Heart right ventricle (tissue), 16 donors: ENCODE measurements at regions not wholly inside any gene's neighbourhood (a gene's known extent, or its start where the extent isn't known, plus 50 kb on each side); places are given as distances from the start of the nearest gene placed in this dataset.

Experiments
- ATAC-seq, 8 donors: fragments of 200-7000 bp; cut with Tn5 transposase; one replicate each; pipeline ENCODE4 v1.9.1; 2020; ENCODE audit warnings: mild to moderate bottlenecking in 8 of 8, moderate library complexity in 8 of 8, moderate number of reproducible peaks in 1 of 8
- DNase-seq, 2 donors: peaks; one replicate each; pipeline ENCODE4 v3.0.0-alpha.2; 2020
- H3K27ac ChIP-seq, 10 donors: fragments of 200-600 bp; sonication (generic) in 2 of 10; one replicate each; pipeline versions ENCODE4 v1.5.0 to v1.8.0; 2020 to 2022; ENCODE audit warnings: mild to moderate bottlenecking in 3 of 10
- H3K27me3 ChIP-seq, 7 donors: fragments of 200-600 bp; one replicate each; pipeline ENCODE4 v1.8.0; 2021 to 2022; ENCODE audit warnings: mild to moderate bottlenecking in 2 of 7
- H3K36me3 ChIP-seq, 9 donors: fragments of 200-600 bp; sonication (generic) in 1 of 9; one replicate each; pipeline versions ENCODE4 v1.5.0 to v1.8.0; 2020 to 2022; ENCODE audit warnings: mild to moderate bottlenecking in 2 of 9
- H3K4me1 ChIP-seq, 9 donors: fragments of 200-600 bp; sonication (generic) in 1 of 9; one replicate each; pipeline versions ENCODE4 v1.5.0 to v1.8.0; 2020 to 2022; ENCODE audit warnings: mild to moderate bottlenecking in 4 of 9
- H3K4me3 ChIP-seq, 10 donors: fragments of 200-600 bp; sonication (generic) in 2 of 10; one replicate each; pipeline versions ENCODE4 v1.5.0 to v1.8.0; 2020 to 2022; ENCODE audit warnings: mild to moderate bottlenecking in 7 of 10, moderate library complexity in 2 of 10
- H3K9me3 ChIP-seq, 11 donors: fragments of 200-600 bp in 10 of 11; sonication (generic) in 2 of 11; one replicate each; pipeline versions ENCODE4 v1.5.0 to v1.8.0; 2013 to 2022; ENCODE audit warnings: mild to moderate bottlenecking in 2 of 11, control low read depth in 1 of 11, moderate library complexity in 1 of 11
- WGBS, 2 donors: extraction: QIAGEN DNeasy Blood & Tissue Kit; methylation state at CpG; one replicate each; pipeline ENCODE4 v1.1.7; 2013; ENCODE audit warnings: inconsistent platforms in 1 of 2; 5-methylcytosine and 5-hydroxymethylcytosine counted together
- intact Hi-C, 10 donors: fragments of 100-400 bp; cut with DNase I; formaldehyde crosslinking; loops; one replicate each; pipeline versions ENCODE4 v1.11.1 to v1.14.2; 2022
- TF ChIP-seq, protein P1 (sequence below), 9 donors: fragments of 200-600 bp; sonication (generic) in 2 of 9; IDR thresholded peaks; one replicate each; pipeline versions ENCODE4 v1.5.0 to v1.8.0; 2021 to 2022; ENCODE audit warnings: antibody characterized with exemption in 9 of 9, mild to moderate bottlenecking in 5 of 9, moderate library complexity in 1 of 9
- donor health status: Arrhythmogenic right ventricular cardiomyopathy.
- donor health status: ischemic (EF 13 %, LVEDD 7.1; RV severe dilation, severe dysfunction).
- donor health status: healthy with polysubstance abuse.
- donor health status: DM: no; HTN: yes; CAD: no.
- donor health status: DM: no; HTN: no; CAD: no.
- donor health status: ischemic (EF 25% LVEDD 6.9; RV normal size, moderate dysfunction).
- donor health status: ischemic (EF 25% LVEDD 5.7; RV mildly dilated, moderate dysfunction).
- donor health status: healthy.
- donor health status: DM: yes; HTN: yes; CAD: no.
- donor health status: Ischemic cardiomyopathy.
- donor health status: ischemic (EF 35%, LVEDD 5.7; RV mildly dilated, moderate dysfunction).
- donor health status: nonischemic (EF 11% LVEDD 7.7; RV severe dilation, severe dysfunction).
- donor health status: DM: yes; HTN: yes; CAD: no.
- donor health status: PGD.
- donor health status: ischemic (EF 29% LVEDD 5.4; RV normal size, mild dysfunction).
- donor health status: nonischemic (EF 23%, LVEDD 6.1; RV moderate dilation, normal function).

DNA sequence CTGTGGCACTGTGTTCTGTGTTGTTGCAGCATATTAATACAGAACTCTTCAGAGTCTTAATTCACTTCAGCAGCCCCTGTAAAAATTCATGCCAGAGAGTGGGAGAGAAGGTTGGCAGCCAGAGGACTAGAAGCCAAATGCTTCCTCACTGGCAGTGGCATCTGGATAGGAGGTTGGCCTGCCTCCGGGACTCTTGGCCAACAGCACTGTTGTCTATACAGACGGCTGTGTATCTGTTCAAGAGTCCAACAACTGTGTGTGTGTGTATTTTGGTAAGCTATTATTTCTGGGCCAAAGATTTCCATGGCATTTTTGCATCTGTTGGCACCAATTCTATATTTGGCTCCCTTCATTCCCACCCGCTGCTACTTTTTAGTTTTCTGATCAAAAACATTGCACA lies 156.0 kb upstream of the SOX2 start:
- Histone ChIP-seq H3K27me3 (no peaks in the 10 kb centered on the region), H3K36me3 (no peaks in the 10 kb centered on the region), H3K4me1 (peaks cover 0 to 20% (median 0%) of the 10 kb centered on the region in 9 donors), H3K27ac (no peak overlapping the region), H3K4me3 (no peak overlapping the region), H3K9me3 (no peaks in the 10 kb centered on the region)
- TF ChIP-seq, protein P1, sequence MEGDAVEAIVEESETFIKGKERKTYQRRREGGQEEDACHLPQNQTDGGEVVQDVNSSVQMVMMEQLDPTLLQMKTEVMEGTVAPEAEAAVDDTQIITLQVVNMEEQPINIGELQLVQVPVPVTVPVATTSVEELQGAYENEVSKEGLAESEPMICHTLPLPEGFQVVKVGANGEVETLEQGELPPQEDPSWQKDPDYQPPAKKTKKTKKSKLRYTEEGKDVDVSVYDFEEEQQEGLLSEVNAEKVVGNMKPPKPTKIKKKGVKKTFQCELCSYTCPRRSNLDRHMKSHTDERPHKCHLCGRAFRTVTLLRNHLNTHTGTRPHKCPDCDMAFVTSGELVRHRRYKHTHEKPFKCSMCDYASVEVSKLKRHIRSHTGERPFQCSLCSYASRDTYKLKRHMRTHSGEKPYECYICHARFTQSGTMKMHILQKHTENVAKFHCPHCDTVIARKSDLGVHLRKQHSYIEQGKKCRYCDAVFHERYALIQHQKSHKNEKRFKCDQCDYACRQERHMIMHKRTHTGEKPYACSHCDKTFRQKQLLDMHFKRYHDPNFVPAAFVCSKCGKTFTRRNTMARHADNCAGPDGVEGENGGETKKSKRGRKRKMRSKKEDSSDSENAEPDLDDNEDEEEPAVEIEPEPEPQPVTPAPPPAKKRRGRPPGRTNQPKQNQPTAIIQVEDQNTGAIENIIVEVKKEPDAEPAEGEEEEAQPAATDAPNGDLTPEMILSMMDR (IDR thresholded peaks at IDR 0.05) = no peak
- ATAC-seq = peak; percentile 63 to 88 (median 84)
- intact Hi-C loops = no loop called here
- DNase-seq = peak; percentile 41 to 46
- 39 to 46% methylated on average over 3 of the region's 3 CpGs for WGBS, 2 donors

DNA sequence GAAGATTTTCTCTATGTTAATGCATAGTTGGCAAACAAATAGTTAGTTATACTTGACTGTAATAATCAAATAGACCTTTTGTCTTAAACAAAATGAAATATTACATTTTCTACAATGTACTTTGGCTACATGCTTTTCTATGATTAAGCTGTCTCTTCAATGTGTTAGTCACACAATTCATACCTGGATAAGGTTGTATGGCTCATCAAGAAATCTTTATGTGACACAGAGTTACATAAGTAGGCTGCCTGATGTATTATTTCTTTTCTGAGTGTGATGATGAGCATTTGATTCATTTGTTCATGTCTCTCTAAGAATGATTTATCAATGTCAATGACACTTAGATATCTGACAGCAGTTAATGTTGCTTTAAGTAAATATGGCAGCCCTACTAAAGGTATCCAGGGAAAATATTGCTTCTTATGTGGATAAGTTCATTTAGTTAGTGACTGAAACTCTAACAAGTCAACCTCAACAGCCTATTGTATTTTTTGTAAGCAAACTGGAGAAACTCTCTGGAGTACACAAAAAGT lies 157.4 kb upstream of the SOX2 start:
- TF ChIP-seq, protein P1 (IDR thresholded peaks at IDR 0.05) = no peak
- Histone ChIP-seq H3K9me3 (no peaks in the 10 kb centered on the region), H3K27me3 (no peaks in the 10 kb centered on the region), H3K27ac (no peak overlapping the region), H3K36me3 (no peaks in the 10 kb centered on the region), H3K4me1 (peaks cover 0 to 18% (median 0%) of the 10 kb centered on the region in 9 donors), H3K4me3 (no peak overlapping the region)
- ATAC-seq (no peak), DNase-seq (no peak)
- intact Hi-C loops = no loop called here

DNA sequence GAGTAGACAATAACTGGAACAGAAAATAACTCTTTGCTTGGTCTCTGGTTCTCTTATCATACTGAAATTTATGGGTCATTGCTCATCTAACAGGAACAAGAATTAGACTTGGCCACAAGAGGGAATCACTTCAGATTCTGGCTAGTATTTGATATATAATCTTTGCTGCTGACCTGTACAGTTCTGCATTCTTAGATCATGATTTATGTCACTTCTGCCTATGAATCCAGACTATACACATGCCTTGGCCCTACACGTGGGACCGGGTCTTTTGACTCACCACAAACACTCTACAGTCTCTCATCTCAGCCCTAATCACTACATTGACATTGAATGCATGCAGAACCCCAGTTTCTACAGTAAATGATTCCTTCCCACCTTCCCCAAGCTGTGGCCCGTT lies 162.5 kb upstream of the SOX2 start:
- H3K4me3 ChIP-seq = no peak overlapping the region
- TF ChIP-seq, protein P1 (IDR thresholded peaks at IDR 0.05) = no peak
- WGBS, 2 donors = 50 to 51% methylated on average over 3 of the region's 3 CpGs
- H3K36me3 ChIP-seq = no peaks in the 10 kb centered on the region
- ATAC-seq (no peak), DNase-seq (no peak)
- intact Hi-C loops = loop anchor here in 1 of 10 donors (10.0 kb wide), 1 partner anchor 146 kb away; no protein-coding TSS in a partner anchor
- no peak overlapping the region for H3K27ac ChIP-seq
- H3K27me3 ChIP-seq = no peaks in the 10 kb centered on the region
- no peaks in the 10 kb centered on the region for H3K4me1 ChIP-seq
- peaks cover 0 to 18% (median 0%) of the 10 kb centered on the region in 11 donors for H3K9me3 ChIP-seq

DNA sequence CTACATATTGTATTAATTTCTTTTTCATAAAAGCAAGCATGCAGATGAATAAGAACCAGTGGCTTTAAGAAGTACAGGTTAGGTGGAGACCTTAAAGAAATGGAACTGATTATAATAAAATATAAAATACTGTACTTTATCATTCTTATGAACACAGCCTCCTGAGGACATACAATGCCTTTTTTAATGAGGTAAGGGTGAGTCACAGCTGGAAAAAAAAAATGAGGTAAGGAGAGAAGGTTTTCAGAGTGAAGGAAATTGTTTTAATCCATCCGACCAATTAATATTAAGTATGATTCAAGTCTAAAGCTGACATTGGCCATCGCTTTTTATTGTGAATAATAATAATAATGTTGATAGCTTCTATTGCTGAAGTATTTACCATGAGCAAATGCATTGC lies 170.3 kb upstream of the SOX2 start:
- Histone ChIP-seq H3K27ac (no peak overlapping the region), H3K27me3 (no peaks in the 10 kb centered on the region), H3K4me1 (no peaks in the 10 kb centered on the region), H3K4me3 (no peak overlapping the region), H3K36me3 (no peaks in the 10 kb centered on the region), H3K9me3 (peaks cover 0 to 11% (median 0%) of the 10 kb centered on the region in 11 donors)
- ATAC-seq (no peak), DNase-seq (no peak)
- TF ChIP-seq, protein P1 (IDR thresholded peaks at IDR 0.05) = no peak
- intact Hi-C loops = loop anchor here in 1 of 10 donors (10.0 kb wide), 1 partner anchor 153 kb away; no protein-coding TSS in a partner anchor
- 87 to 90% methylated on average over 2 of the region's 2 CpGs for WGBS, 2 donors
